HG03558 (cell line): ENCODE measurements at regions not wholly inside any gene's neighbourhood (a gene's known extent, or its start where the extent isn't known, plus 50 kb on each side); places are given as distances from the start of the nearest gene placed in this dataset.

Experiments used
- ATAC-seq: cut with Tn5 transposase; IDR thresholded peaks from one replicate; pipeline ENCODE4 v1.9.1; 2021; ENCODE audit warnings: moderate number of reproducible peaks; ENCODE audit not compliant: unreplicated experiment; ENCODE audit errors: extremely low read depth

DNA sequence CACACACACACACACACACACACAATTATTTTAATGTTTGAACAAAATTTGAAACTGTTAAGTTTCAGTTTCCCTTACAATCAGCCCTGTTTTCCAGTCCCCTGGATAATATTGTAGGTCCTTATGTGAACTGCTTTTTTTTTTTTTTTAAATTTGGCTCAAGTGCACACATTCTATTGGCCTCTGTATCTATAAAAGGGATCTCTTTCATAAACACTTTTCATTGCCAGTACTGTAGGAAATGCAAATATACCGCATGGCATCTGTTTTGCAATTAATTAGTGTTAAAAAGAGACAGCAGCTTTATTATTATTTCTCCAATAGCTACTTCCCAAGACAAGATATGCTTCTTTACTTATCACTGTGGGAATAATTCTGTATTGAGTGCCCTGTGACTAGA is 738.7 kb downstream of the EPHA4 start:
- no peak for ATAC-seq

DNA sequence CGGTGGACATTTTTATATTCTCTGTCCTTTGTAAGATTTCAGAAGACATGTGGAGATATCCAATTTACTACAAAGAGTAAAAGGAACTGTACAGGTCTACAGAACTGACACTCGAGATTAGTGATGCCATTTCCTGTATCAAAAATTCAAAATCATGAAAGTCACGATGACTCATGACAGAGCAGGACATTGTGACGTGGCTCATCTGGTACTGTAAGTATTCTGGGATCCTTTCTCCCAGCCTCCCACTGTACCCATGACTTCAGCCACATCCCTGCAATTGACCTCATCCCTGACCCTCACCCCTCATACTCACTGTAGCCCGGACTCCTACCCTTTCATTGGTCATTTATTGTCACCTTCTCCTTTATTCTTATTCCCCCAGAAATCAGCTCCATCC is 736.5 kb downstream of the EPHA4 start:
- no peak for ATAC-seq

- ATAC-seq: no peak
Measured at GRCh38 chr2:220837226-220837625, 734.9 kb downstream of the EPHA4 start.

DNA sequence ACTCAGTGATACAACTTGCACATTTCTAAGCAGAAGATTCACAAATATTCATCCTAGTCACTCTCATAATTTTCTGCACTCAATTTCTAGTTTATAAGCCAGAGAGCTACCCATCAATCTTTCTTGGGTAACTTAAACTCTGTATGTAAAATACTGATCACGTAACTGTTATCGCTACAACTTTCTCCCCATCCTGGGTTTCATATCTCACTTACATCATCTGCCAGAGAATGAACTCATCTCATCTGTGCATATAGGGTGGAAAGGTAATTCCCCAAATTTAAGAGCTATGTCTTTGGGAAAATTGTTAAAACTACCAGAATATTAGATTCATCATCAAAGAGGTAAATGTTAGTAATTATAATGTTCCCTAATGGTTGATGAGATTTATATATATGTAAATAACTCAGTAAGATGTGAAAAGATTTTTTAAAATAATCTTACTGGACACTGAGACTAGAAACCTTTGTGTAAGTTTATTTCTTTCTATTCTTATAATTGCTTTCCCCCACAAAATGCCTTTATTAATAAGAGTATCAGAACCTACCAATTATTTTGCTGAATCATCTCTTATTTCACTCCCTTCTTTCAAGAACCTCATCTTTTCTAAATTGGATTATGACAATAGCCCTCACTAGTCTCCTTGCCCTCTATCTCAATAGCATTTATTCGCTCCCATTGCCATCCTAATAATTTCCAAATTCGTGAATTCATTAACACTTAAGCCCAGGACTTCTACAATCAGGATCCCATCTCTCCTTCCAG is 729.0 kb downstream of the EPHA4 start:
- no peak for ATAC-seq

- ATAC-seq: no peak
Measured at GRCh38 chr2:220845766-220846273, 726.3 kb downstream of the EPHA4 start.

GRCh38 chr2:220847006-220847405 is 725.1 kb downstream of the EPHA4 start:
- no peak for ATAC-seq

DNA sequence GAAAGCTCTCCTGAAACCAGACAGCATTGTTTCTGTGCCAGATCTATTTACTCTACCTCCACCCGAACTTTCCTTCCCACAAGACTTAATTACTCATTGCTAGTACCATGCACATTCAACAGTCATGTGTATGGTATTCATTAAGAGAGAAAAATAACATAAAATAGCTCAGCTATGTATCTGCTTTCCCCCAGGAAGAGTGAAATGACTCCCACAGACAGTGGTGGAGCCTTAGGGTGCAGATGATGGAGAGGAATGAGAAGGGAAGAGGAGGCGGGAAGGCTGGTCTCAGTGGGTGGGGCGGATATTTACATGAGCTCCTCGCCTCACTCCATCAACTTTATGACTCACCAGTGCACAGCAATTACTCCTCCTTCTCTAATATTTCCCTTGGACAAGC is 724.5 kb downstream of the EPHA4 start:
- no peak for ATAC-seq

- no peak for ATAC-seq
Measured at GRCh38 chr2:220849433-220849832, 722.7 kb downstream of the EPHA4 start.

DNA sequence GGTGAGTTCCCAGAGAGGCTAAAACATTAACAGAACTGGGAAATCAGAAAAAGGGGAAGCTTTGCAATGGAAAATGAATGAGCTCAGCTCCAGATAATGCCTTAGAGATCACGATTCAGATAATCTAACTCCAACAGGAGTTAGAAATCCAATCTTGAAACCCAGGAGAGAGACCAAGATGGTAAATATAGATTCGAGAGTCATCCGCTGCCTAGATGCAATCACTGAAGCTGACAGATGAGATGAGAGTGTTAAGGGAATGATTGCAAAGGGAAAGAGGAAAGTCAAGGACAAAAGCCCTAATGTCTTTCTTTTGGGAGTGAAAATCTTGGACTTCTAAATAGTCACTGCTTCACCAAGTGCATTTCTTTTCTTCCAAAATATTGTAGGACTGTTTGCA is 722.0 kb downstream of the EPHA4 start:
- ATAC-seq: no peak

DNA sequence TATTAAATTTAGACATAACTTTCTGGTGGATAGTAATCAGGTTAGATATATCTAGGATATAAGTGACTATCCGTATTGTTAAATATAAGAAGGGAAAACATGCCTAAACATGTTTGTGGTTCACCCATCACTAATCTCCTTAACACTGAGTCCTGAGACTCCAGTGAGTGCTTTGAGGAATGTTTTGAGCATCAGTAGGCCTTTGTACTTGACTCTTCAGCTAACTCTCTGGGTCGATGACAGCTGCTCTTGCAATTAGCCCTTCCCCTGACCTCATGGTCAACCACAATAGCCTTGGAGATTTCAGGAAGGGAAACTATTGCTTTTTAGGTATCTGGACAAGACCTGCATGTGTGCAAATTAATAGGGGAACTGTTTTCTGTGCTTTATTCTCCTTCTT is 716.8 kb downstream of the EPHA4 start:
- ATAC-seq: no peak

GRCh38 chr2:220856486-220856885 is 715.6 kb downstream of the EPHA4 start:
- ATAC-seq: no peak

DNA sequence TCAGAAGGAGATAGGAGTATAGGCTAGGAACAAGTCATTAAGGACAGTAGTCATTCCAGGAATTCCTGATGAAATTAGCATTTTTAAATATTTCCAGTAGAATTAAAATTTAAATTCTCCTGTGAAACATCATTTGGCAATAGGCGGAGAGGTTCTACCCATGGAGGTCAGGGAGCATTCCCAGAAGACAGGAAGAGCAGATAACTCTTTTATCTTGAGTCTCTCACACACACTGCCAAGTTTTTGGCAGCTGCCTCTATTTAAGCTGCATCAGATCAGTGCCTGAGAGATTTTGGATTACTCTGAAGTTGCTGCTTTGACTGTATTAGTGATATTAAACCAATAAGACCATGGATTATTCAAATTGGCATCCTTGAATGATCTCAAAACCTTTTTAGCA is 714.7 kb downstream of the EPHA4 start:
- ATAC-seq: no peak

- no peak for ATAC-seq
Measured at GRCh38 chr2:220858101-220858500, 714.0 kb downstream of the EPHA4 start.

- ATAC-seq: no peak
Measured at GRCh38 chr2:220871909-220872308, 700.2 kb downstream of the EPHA4 start.

- ATAC-seq: no peak
Measured at GRCh38 chr2:220876080-220876824, 695.9 kb downstream of the EPHA4 start.

DNA sequence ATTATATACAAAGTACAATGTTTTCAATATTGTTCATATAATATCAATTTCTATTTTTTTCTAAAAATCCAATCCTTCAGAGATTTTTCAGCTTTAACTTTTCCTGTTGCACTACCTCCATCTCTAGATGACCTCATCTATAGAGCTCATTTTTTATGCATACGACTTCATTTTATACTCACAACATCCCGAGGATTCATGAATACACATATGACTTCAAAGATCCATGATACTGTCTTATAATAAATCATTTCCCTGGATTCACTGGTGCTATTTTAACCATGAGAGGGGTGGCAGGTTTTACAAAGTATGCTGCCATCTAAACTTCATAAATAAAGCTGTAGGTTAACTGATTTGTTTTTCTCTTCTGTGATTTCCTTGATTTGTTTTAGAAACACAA is 694.6 kb downstream of the EPHA4 start:
- ATAC-seq: no peak

- ATAC-seq: no peak
Measured at GRCh38 chr2:220877897-220878296, 694.2 kb downstream of the EPHA4 start.

GRCh38 chr2:220880623-220881596 is 691.2 kb downstream of the EPHA4 start:
- no peak for ATAC-seq

- no peak for ATAC-seq
Measured at GRCh38 chr2:220882507-220882906, 689.6 kb downstream of the EPHA4 start.

DNA sequence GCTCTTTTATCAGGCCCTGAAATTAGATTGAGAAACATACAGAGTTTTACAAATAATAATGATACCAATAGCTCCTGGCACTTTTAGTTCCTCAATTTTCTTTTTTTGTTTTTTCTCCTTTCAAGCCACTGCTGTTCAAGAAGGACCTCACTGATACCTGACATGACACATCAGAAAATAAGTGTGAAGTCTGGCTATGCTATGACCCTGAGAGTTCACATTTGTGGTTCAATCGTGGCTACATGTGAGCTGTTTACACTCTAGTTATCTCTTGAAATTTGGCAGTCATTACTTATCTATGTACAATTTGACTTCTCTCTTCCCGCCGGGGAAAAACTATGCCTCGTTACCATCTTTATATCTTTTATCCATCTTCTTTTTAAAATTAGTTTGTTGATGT is 686.5 kb downstream of the EPHA4 start:
- ATAC-seq: no peak
